DOHH2 (cell line): ENCODE measurements at regions not wholly inside any gene's neighbourhood (a gene's known extent, or its start where the extent isn't known, plus 50 kb on each side); places are given as distances from the start of the nearest gene placed in this dataset.

Experiments
- H3F3A ChIP-seq: fragments of 200-600 bp; sonication (generic), shearing (Covaris generic); 2 replicates; pipeline ENCODE4 v1.6.0; 2016; ENCODE audit warnings: antibody characterized with exemption, mild to moderate bottlenecking; ENCODE audit not compliant: control insufficient read depth, insufficient read depth
- H3K27ac ChIP-seq: fragments of 200-600 bp; sonication (generic); 2 replicates; pipeline ENCODE4 v1.5.1; 2014; ENCODE audit warnings: low read depth, mild to moderate bottlenecking, low read length, moderate library complexity
- H3K27me3 ChIP-seq: fragments of 200-600 bp; sonication (generic); 2 replicates; pipeline ENCODE4 v1.6.1; 2014; ENCODE audit warnings: mild to moderate bottlenecking, low read length, mixed read lengths; ENCODE audit not compliant: control insufficient read depth
- H3K36me3 ChIP-seq: fragments of 200-600 bp; sonication (generic); 2 replicates; pipeline ENCODE4 v1.6.1; 2014; ENCODE audit warnings: mild to moderate bottlenecking, low read length, moderate library complexity, mixed read lengths; ENCODE audit not compliant: control insufficient read depth
- H3K4me1 ChIP-seq: fragments of 200-600 bp; sonication (generic); 2 replicates; pipeline ENCODE4 v1.6.1; 2014; ENCODE audit warnings: mild to moderate bottlenecking, low read length, mixed read lengths; ENCODE audit not compliant: control insufficient read depth
- H3K4me2 ChIP-seq: fragments of 200-600 bp; sonication (generic); 2 replicates; pipeline ENCODE4 v1.6.0; 2014; ENCODE audit warnings: mild to moderate bottlenecking, low read length, moderate library complexity
- H3K4me3 ChIP-seq: fragments of 200-600 bp; sonication (generic); 2 replicates; pipeline ENCODE4 v1.5.1; 2014; ENCODE audit warnings: mild to moderate bottlenecking, low read length, mixed read lengths
- H3K79me2 ChIP-seq: fragments of 200-600 bp; sonication (generic); 2 replicates; pipeline ENCODE4 v1.6.1; 2014; ENCODE audit warnings: mild to moderate bottlenecking, low read length, mixed read lengths; ENCODE audit not compliant: control insufficient read depth
- H3K9me2 ChIP-seq: fragments of 200-600 bp; sonication (generic); replicated peaks from 2 replicates; pipeline ENCODE4 v1.6.1; 2014; ENCODE audit warnings: mild to moderate bottlenecking, low read length, mixed read lengths; ENCODE audit not compliant: control insufficient read depth
- H3K9me3 ChIP-seq: fragments of 200-600 bp; sonication (generic); 2 replicates; pipeline ENCODE4 v1.6.1; 2014; ENCODE audit warnings: antibody characterized with exemption, low read length, mixed read lengths; ENCODE audit not compliant: control insufficient read depth, insufficient read depth
- H4K20me1 ChIP-seq: fragments of 200-600 bp; sonication (generic); 2 replicates; pipeline ENCODE4 v1.6.0; 2014; ENCODE audit warnings: low read depth, mild to moderate bottlenecking, antibody characterized with exemption, low read length, moderate library complexity; ENCODE audit not compliant: control insufficient read depth, insufficient read depth
- EZH2phosphoT487 ChIP-seq: fragments of 200-600 bp; sonication (generic); IDR thresholded peaks from 2 replicates; pipeline ENCODE4 v1.6.1; 2017; ENCODE audit warnings: borderline replicate concordance, mild to moderate bottlenecking, antibody characterized with exemption, low read length, moderate library complexity, mixed read lengths
- TF ChIP-seq, protein P1 (sequence below): fragments of 200-600 bp; sonication (generic); IDR thresholded peaks from one replicate; pipeline ENCODE4 v1.5.1; 2014; ENCODE audit warnings: antibody characterized with exemption, mild to moderate bottlenecking, low read depth, low read length; ENCODE audit not compliant: poor library complexity, severe bottlenecking

DNA sequence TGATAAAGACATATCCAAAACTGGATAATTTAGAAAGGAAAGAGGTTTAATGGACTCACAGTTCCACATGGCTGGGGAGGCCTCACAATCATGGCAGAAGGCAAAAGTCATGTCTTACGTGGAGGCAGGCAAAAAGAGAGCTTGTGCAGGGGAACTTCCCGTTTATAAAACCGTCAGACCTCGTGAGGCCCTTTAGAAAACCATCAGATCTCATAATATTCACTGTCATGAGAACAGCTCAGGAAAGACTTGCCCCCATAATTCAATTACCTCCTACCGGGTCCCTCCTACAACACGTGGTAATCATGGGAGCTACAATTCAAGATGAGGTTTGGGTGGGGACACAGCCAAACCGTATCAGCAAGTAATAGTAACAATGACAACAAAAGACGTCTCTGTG, 88.2 kb upstream of the SLC25A33 start:
- Histone ChIP-seq H3F3A (no peaks in the 10 kb centered on the region), H4K20me1 (no peaks in the 10 kb centered on the region), H3K9me3 (no peaks in the 10 kb centered on the region), H3K27ac (no peak overlapping the region), H3K27me3 (no peaks in the 10 kb centered on the region), H3K4me2 (no peak overlapping the region), H3K4me1 (peaks cover 46% of the 10 kb centered on the region), H3K36me3 (no peaks in the 10 kb centered on the region), H3K79me2 (no peaks in the 10 kb centered on the region), H3K4me3 (no peak overlapping the region), H3K9me2 (no peaks in the 10 kb centered on the region)
- TF ChIP-seq, protein P1, sequence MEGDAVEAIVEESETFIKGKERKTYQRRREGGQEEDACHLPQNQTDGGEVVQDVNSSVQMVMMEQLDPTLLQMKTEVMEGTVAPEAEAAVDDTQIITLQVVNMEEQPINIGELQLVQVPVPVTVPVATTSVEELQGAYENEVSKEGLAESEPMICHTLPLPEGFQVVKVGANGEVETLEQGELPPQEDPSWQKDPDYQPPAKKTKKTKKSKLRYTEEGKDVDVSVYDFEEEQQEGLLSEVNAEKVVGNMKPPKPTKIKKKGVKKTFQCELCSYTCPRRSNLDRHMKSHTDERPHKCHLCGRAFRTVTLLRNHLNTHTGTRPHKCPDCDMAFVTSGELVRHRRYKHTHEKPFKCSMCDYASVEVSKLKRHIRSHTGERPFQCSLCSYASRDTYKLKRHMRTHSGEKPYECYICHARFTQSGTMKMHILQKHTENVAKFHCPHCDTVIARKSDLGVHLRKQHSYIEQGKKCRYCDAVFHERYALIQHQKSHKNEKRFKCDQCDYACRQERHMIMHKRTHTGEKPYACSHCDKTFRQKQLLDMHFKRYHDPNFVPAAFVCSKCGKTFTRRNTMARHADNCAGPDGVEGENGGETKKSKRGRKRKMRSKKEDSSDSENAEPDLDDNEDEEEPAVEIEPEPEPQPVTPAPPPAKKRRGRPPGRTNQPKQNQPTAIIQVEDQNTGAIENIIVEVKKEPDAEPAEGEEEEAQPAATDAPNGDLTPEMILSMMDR, result no peak
- no peak for TF ChIP-seq EZH2phosphoT487

DNA sequence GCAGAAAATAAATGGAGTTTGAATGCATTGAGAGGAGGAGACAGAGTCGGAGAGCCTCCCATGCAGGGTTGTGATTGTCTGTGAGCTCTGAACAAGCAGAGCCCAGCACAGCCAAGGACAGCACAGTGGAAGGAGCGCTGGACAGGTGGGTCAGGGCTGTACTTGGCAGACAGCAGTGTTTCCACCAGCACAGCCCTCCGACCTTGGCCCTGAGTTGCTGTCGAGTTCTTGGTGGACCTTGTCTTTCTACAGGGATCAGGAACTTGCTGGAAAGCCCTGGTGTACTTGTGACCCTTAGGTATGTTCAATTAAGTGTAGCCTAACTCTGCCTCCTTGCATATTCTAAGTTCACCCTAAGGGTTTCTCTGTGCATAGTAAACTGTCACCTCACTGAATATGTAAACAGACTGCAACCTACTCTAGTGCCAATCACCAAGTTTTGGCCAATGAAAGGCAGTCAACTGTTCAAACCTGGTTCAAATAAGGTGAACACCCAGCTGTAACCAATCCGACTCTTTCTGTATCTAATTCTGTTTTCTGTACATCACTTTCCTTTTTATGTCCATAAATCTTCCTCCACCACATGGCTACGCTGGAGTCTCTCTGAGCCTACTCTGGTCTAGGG, 86.6 kb upstream of the SLC25A33 start:
- H3K4me2 ChIP-seq, result no peak overlapping the region

DNA sequence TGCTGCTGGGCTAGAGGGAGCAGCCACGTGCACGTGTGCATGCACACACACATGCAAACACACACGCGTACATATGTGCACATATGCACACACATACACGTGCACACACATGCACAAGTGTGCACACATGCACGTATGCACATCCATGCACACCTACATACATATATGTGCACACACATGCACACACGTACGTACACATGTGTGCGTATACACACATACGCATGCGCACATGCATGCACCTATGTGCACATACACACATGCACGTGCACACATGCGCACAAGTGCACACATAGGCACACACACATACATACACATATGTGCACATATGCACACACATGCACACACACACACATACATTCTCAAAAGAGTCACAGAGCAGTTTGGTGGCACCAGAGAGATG, 85.9 kb upstream of the SLC25A33 start:
- Histone ChIP-seq H3K4me1 (peaks cover 34% of the 10 kb centered on the region), H3F3A (no peaks in the 10 kb centered on the region), H3K4me3 (no peak overlapping the region)

More for the DNA sequence above, 86.6 kb upstream of the SLC25A33 start:
- Histone ChIP-seq H4K20me1 (no peaks in the 10 kb centered on the region), H3K4me1 (peaks cover 41% of the 10 kb centered on the region), H3K79me2 (no peaks in the 10 kb centered on the region), H3K27ac (no peak overlapping the region), H3K27me3 (0 out of 2 replicates have a peak, but pooled peaks cover 2% of the 10 kb centered on the region), H3F3A (no peaks in the 10 kb centered on the region), H3K9me2 (no peaks in the 10 kb centered on the region), H3K4me3 (no peak overlapping the region), H3K36me3 (no peaks in the 10 kb centered on the region), H3K9me3 (no peaks in the 10 kb centered on the region)
- TF ChIP-seq, protein P1, result no peak
- TF ChIP-seq EZH2phosphoT487, result no peak

More for the DNA sequence above, 85.9 kb upstream of the SLC25A33 start:
- H3K27ac ChIP-seq, result no peak overlapping the region
- TF ChIP-seq, protein P1, result no peak
- TF ChIP-seq EZH2phosphoT487, result no peak
- H3K36me3 ChIP-seq, result no peaks in the 10 kb centered on the region
- 0 out of 2 replicates have a peak, but pooled peaks cover 2% of the 10 kb centered on the region for H3K27me3 ChIP-seq
- H3K9me3 ChIP-seq, result no peaks in the 10 kb centered on the region
- no peaks in the 10 kb centered on the region for H3K9me2 ChIP-seq
- no peaks in the 10 kb centered on the region for H4K20me1 ChIP-seq
- H3K79me2 ChIP-seq, result no peaks in the 10 kb centered on the region
- H3K4me2 ChIP-seq, result no peak overlapping the region
